Fibroblast of skin of right biceps (primary cell): ENCODE measurements at regions not wholly inside any gene's neighbourhood (a gene's known extent, or its start where the extent isn't known, plus 50 kb on each side); places are given as distances from the start of the nearest gene placed in this dataset.
A peak's percentile ranks its signal among the peaks of the same experiment; 100 is the strongest.
"Not testable (repeated sequence)": the region's sequence is repeated elsewhere in the genome, so short reads cannot be mapped to it uniquely, and the experiment has no call there.

Experiments
- DNase-seq: peaks from one replicate; pipeline ENCODE4 v3.0.0-alpha.2; 2013

- DNase-seq, result no peak
These were observed 180.8 kb upstream of the PLN start for GRCh38 chr6:118367314-118367713.

- DNase-seq, result no peak
These were observed 177.4 kb upstream of the PLN start for GRCh38 chr6:118370722-118371121.

- no peak for DNase-seq
These were observed 176.1 kb upstream of the PLN start for GRCh38 chr6:118371955-118372354.

GRCh38 chr6:118372413-118372812 lies 175.7 kb upstream of the PLN start:
- no peak for DNase-seq

- no peak for DNase-seq
These were observed 170.2 kb upstream of the PLN start for GRCh38 chr6:118377711-118378414.

GRCh38 chr6:118380620-118381019 lies 167.5 kb upstream of the PLN start:
- not testable (repeated sequence) for DNase-seq

- DNase-seq, result no peak
These were observed 166.0 kb upstream of the PLN start for GRCh38 chr6:118382126-118382525.

- no peak for DNase-seq
These were observed 164.2 kb upstream of the PLN start for GRCh38 chr6:118383924-118384323.

GRCh38 chr6:118386975-118387374 lies 161.1 kb upstream of the PLN start:
- no peak for DNase-seq

GRCh38 chr6:118387921-118388701 lies 160.0 kb upstream of the PLN start:
- DNase-seq, result peak; percentile 87

- peak; percentile 9 for DNase-seq
These were observed 157.0 kb upstream of the PLN start for GRCh38 chr6:118391086-118391485.

GRCh38 chr6:118394106-118394505 lies 154.0 kb upstream of the PLN start:
- no peak for DNase-seq

- no peak for DNase-seq
These were observed 151.1 kb upstream of the PLN start for GRCh38 chr6:118396969-118397368.

GRCh38 chr6:118397671-118398465 lies 150.2 kb upstream of the PLN start:
- DNase-seq, result no peak

- DNase-seq, result no peak
These were observed 148.0 kb upstream of the PLN start for GRCh38 chr6:118400098-118400497.

GRCh38 chr6:118400582-118400981 lies 147.5 kb upstream of the PLN start:
- DNase-seq, result no peak

GRCh38 chr6:118401325-118401975 lies 146.6 kb upstream of the PLN start:
- no peak for DNase-seq

- DNase-seq, result peak; percentile 7
These were observed 145.1 kb upstream of the PLN start for GRCh38 chr6:118403036-118403435.

GRCh38 chr6:118408863-118409262 lies 139.2 kb upstream of the PLN start:
- no peak for DNase-seq

GRCh38 chr6:118410001-118410400 lies 138.1 kb upstream of the PLN start:
- DNase-seq, result no peak
